B cell (primary cell): ENCODE measurements at regions not wholly inside any gene's neighbourhood (a gene's known extent, or its start where the extent isn't known, plus 50 kb on each side); places are given as distances from the start of the nearest gene placed in this dataset.
"Not testable (repeated sequence)": the region's sequence is repeated elsewhere in the genome, so short reads cannot be mapped to it uniquely, and the experiment has no call there.

Experiments used
- ATAC-seq: fragments of 200-7000 bp; cut with Tn5 transposase; one replicate; pipeline ENCODE4 v1.10.0; 2021; ENCODE audit warnings: low read depth, mild to moderate bottlenecking, moderate number of reproducible peaks, moderate library complexity
- CTCF ChIA-PET: fragments of 350-600 bp; sonication (Branson Sonifier 250); formaldehyde crosslinking; loops from one replicate; lab custom pipeline; 2021; ENCODE audit warnings: antibody characterized with exemption, inconsistent platforms; lab: Charles Lee
- POLR2A ChIA-PET: fragments of 350-600 bp; sonication (Branson Sonifier 250); formaldehyde crosslinking; loops from one replicate; lab custom pipeline; 2021; ENCODE audit warnings: antibody characterized with exemption; lab: Charles Lee
- DNase-seq: peaks from one replicate; pipeline ENCODE4 v3.0.0; 2013
- H2AFZ ChIP-seq: 2 replicates; pipeline ENCODE4 v1.6.1; 2012; ENCODE audit warnings: mild to moderate bottlenecking, low read depth, low read length; ENCODE audit not compliant: insufficient read depth, poor library complexity, severe bottlenecking
- H3K27ac ChIP-seq, 2 donors: 1 replicate in 1 of 2; 2 replicates in 1 of 2; pipeline ENCODE4 v1.5.1; 2012 to 2013; ENCODE audit warnings: low read length in 2 of 2, mild to moderate bottlenecking in 2 of 2, moderate library complexity in 1 of 2
- H3K27me3 ChIP-seq, 4 experiments: fragments of 200-600 bp in 1 of 4; sonication (generic) in 1 of 4; replicated peaks in 1 of 4; 1 replicate in 2 of 4; 2 replicates in 2 of 4; pipeline versions ENCODE4 v1.6.1 to v1.7.0; 2013 to 2016; ENCODE audit warnings: low read length in 3 of 4, mild to moderate bottlenecking in 2 of 4, mixed read lengths in 1 of 4, moderate library complexity in 1 of 4; ENCODE audit not compliant: insufficient read depth in 4 of 4, control insufficient read depth in 3 of 4; ENCODE audit errors: control extremely low read depth in 1 of 4
- H3K36me3 ChIP-seq, 2 experiments: replicated peaks in 1 of 2; 1 replicate in 1 of 2; 2 replicates in 1 of 2; pipeline versions ENCODE4 v1.6.1 to v1.7.1; 2013; ENCODE audit warnings: low read length in 1 of 2; ENCODE audit not compliant: insufficient read depth in 2 of 2, control insufficient read depth in 1 of 2; ENCODE audit errors: control extremely low read depth in 1 of 2, extremely low read depth in 1 of 2
- H3K4me1 ChIP-seq, 2 donors: fragments of 200-600 bp in 1 of 2; sonication (generic) in 1 of 2; 1 replicate in 1 of 2; 2 replicates in 1 of 2; pipeline versions ENCODE4 v1.5.1 to v1.6.1; 2013 to 2017; ENCODE audit warnings: low read length in 2 of 2; ENCODE audit not compliant: control insufficient read depth in 2 of 2, insufficient read depth in 2 of 2
- H3K4me2 ChIP-seq: replicated peaks from 2 replicates; pipeline ENCODE3; 2012; ENCODE audit warnings: mild to moderate bottlenecking, low read depth, low read length; ENCODE audit not compliant: poor library complexity, severe bottlenecking
- H3K4me3 ChIP-seq, 5 experiments: fragments of 200-600 bp in 1 of 5; sonication (generic) in 1 of 5; 1 replicate in 3 of 5; 2 replicates in 2 of 5; pipeline versions ENCODE4 v1.5.1 to v1.7.0; 2011 to 2016; ENCODE audit warnings: low read length in 4 of 5, mild to moderate bottlenecking in 4 of 5, low read depth in 2 of 5, control low read depth in 1 of 5, moderate library complexity in 1 of 5; ENCODE audit not compliant: insufficient read depth in 1 of 5; ENCODE audit errors: control extremely low read depth in 1 of 5, extremely low read depth in 1 of 5
- H3K79me2 ChIP-seq: fragments of 200-600 bp; sonication (generic); one replicate; pipeline ENCODE4 v1.6.0; 2016; ENCODE audit warnings: low read length; ENCODE audit not compliant: control insufficient read depth, insufficient read depth
- H3K9ac ChIP-seq: fragments of 200-600 bp; sonication (generic); 2 replicates; pipeline ENCODE4 v1.6.1; 2017; ENCODE audit warnings: mild to moderate bottlenecking, low read length, moderate library complexity
- H3K9me3 ChIP-seq, 3 donors: one replicate each; pipeline versions ENCODE4 v1.6.1 to v1.7.1; 2013; ENCODE audit warnings: low read length in 2 of 3; ENCODE audit not compliant: control insufficient read depth in 2 of 3, insufficient read depth in 1 of 3; ENCODE audit errors: control extremely low read depth in 1 of 3
- H4K20me1 ChIP-seq: 2 replicates; pipeline ENCODE4 v1.6.0; 2012; ENCODE audit warnings: mild to moderate bottlenecking, low read length; ENCODE audit not compliant: insufficient read depth, control insufficient read depth, poor library complexity, severe bottlenecking
- H3K27ac Mint-ChIP-seq: one replicate; pipeline ENCODE4 v1.8.0; 2021; ENCODE audit warnings: mixed read lengths
- H3K27me3 Mint-ChIP-seq: one replicate; pipeline ENCODE4 v1.8.0; 2021; ENCODE audit warnings: mixed read lengths
- H3K4me1 Mint-ChIP-seq: one replicate; pipeline ENCODE4 v1.8.0; 2021; ENCODE audit warnings: mixed read lengths
- H3K4me3 Mint-ChIP-seq: one replicate; pipeline ENCODE4 v1.8.0; 2021; ENCODE audit warnings: mixed read lengths
- H3K9me3 Mint-ChIP-seq: one replicate; pipeline ENCODE4 v1.8.0; 2022; ENCODE audit warnings: mixed read lengths; ENCODE audit not compliant: insufficient read depth
- WGBS: methylation state at CpG from one replicate; pipeline ENCODE4 v1.1.5; 2013; ENCODE audit warnings: missing lambda C conversion rate; ENCODE audit not compliant: insufficient coverage; 5-methylcytosine and 5-hydroxymethylcytosine counted together
- intact Hi-C: fragments of 100-400 bp; cut with micrococcal nuclease; formaldehyde crosslinking; loops from one replicate; pipeline ENCODE4 v1.10.0; 2022

GRCh38 chr7:75248216-75248615 is 147.2 kb upstream of the TRIM73 start:
- H3K4me2 ChIP-seq, POLR2A ChIA-PET, CTCF ChIA-PET, H4K20me1 ChIP-seq, H3K27ac Mint-ChIP-seq, H2AFZ ChIP-seq, H3K4me1 Mint-ChIP-seq, H3K27ac ChIP-seq, ATAC-seq, H3K79me2 ChIP-seq, H3K9me3 Mint-ChIP-seq, H3K9ac ChIP-seq, H3K4me3 ChIP-seq, intact Hi-C loops, H3K36me3 ChIP-seq, H3K9me3 ChIP-seq, H3K4me1 ChIP-seq, H3K27me3 ChIP-seq, DNase-seq, H3K4me3 Mint-ChIP-seq, H3K27me3 Mint-ChIP-seq: not testable (repeated sequence)
- WGBS = no CpG with 5 or more reads among the region's 8 CpGs

GRCh38 chr7:75254238-75254637 is 141.2 kb upstream of the TRIM73 start:
- H3K9me3 Mint-ChIP-seq, H3K79me2 ChIP-seq, POLR2A ChIA-PET, H3K4me1 ChIP-seq, CTCF ChIA-PET, H4K20me1 ChIP-seq, H3K4me3 ChIP-seq, DNase-seq, H2AFZ ChIP-seq, H3K27me3 Mint-ChIP-seq, H3K27me3 ChIP-seq, H3K4me1 Mint-ChIP-seq, H3K4me2 ChIP-seq, ATAC-seq, H3K27ac ChIP-seq, H3K36me3 ChIP-seq, H3K27ac Mint-ChIP-seq, H3K9ac ChIP-seq, H3K9me3 ChIP-seq, H3K4me3 Mint-ChIP-seq, intact Hi-C loops: not testable (repeated sequence)
- no CpG with 5 or more reads among the region's 3 CpGs for WGBS

- H2AFZ ChIP-seq, H3K9me3 ChIP-seq, H3K9me3 Mint-ChIP-seq, H3K4me3 Mint-ChIP-seq, DNase-seq, H3K36me3 ChIP-seq, H3K79me2 ChIP-seq, H3K27me3 ChIP-seq, H3K9ac ChIP-seq, CTCF ChIA-PET, H3K4me2 ChIP-seq, intact Hi-C loops, H3K4me3 ChIP-seq, POLR2A ChIA-PET, ATAC-seq, H3K4me1 Mint-ChIP-seq, H3K4me1 ChIP-seq, H3K27me3 Mint-ChIP-seq, H4K20me1 ChIP-seq, H3K27ac ChIP-seq, H3K27ac Mint-ChIP-seq: not testable (repeated sequence)
- no CpG with 5 or more reads among the region's 2 CpGs for whole genome bisulfite sequencing
Measured at GRCh38 chr7:75257442-75257841, 138.0 kb upstream of the TRIM73 start.

- H3K27me3 Mint-ChIP-seq, H3K4me3 ChIP-seq, H3K27me3 ChIP-seq, H3K9ac ChIP-seq, H3K36me3 ChIP-seq, H3K27ac ChIP-seq, H3K9me3 Mint-ChIP-seq, H2AFZ ChIP-seq, H3K27ac Mint-ChIP-seq, H3K4me1 Mint-ChIP-seq, POLR2A ChIA-PET, H4K20me1 ChIP-seq, intact Hi-C loops, H3K9me3 ChIP-seq, DNase-seq, CTCF ChIA-PET, H3K4me3 Mint-ChIP-seq, H3K4me1 ChIP-seq, ATAC-seq, H3K4me2 ChIP-seq, H3K79me2 ChIP-seq: not testable (repeated sequence)
- WGBS = no CpG with 5 or more reads among the region's 6 CpGs
Measured at GRCh38 chr7:75259454-75260003, 135.9 kb upstream of the TRIM73 start.
